GM12878 (cell line): ENCODE measurements at regions not wholly inside any gene's neighbourhood (a gene's known extent, or its start where the extent isn't known, plus 50 kb on each side); places are given as distances from the start of the nearest gene placed in this dataset.

Experiments
- ATAC-seq: fragments of 200-7000 bp; cut with Tn5 transposase; 3 replicates; pipeline ENCODE4 v1.9.1; 2020; ENCODE audit warnings: mild to moderate bottlenecking, moderate library complexity
- BruUV-seq: library from RNA; stranded (reverse); fragments of 400-500 nt; replicated peaks from 2 replicates; lab custom pipeline; 2021; lab: Mats Ljungman, UMichigan
- CTCF ChIA-PET: fragments of 300-600 bp; sonication (Branson Sonifier 250); formaldehyde crosslinking; extraction: SDS; loops from one replicate; lab custom pipeline; 2021; ENCODE audit warnings: inconsistent platforms; lab: Yijun Ruan, JAX
- POLR2A ChIA-PET: fragments of 350-600 bp; formaldehyde crosslinking; extraction: SDS; loops from one replicate; lab custom pipeline; 2021; ENCODE audit warnings: inconsistent platforms; lab: Charles Lee
- RAD21 ChIA-PET: fragments of 300-600 bp; sonication (Branson Sonifier 250); formaldehyde crosslinking; loops from one replicate; lab custom pipeline; 2023; ENCODE audit warnings: antibody characterized with exemption; ENCODE audit not compliant: unreplicated experiment; lab: Charles Lee
- SMC1A ChIA-PET: fragments of 300-600 bp; sonication (Branson Sonifier 250); formaldehyde crosslinking; loops from one replicate; lab custom pipeline; 2023; ENCODE audit not compliant: unreplicated experiment, uncharacterized antibody; lab: Charles Lee
- DNase-seq: peaks from one replicate; pipeline ENCODE4 v3.0.0-alpha.2; 2011; ENCODE audit warnings: low read depth, low spot score
- FAIRE-seq: peaks from 3 replicates; lab custom pipeline; 2011; peaks lifted over from hg19 to GRCh38; lab: Jason Lieb, UNC
- H2AFZ ChIP-seq: 2 replicates; pipeline ENCODE4 v1.6.0; 2011; ENCODE audit warnings: low read depth, low read length, control low read depth; ENCODE audit not compliant: control insufficient read depth
- H3K27ac ChIP-seq: 2 replicates; pipeline ENCODE4 v1.5.1; 2011; ENCODE audit warnings: control low read depth; ENCODE audit not compliant: control insufficient read depth, insufficient read depth
- H3K27me3 ChIP-seq, 2 experiments: replicated peaks in 1 of 2; 2 replicates each; pipeline versions ENCODE4 v1.6.0 to v1.6.1; 2011; ENCODE audit warnings: low read length in 1 of 2; ENCODE audit not compliant: control insufficient read depth in 2 of 2, insufficient read depth in 2 of 2
- H3K36me3 ChIP-seq, 2 experiments: 2 replicates each; pipeline ENCODE4 v1.5.1; 2011; ENCODE audit warnings: low read length in 1 of 2; ENCODE audit not compliant: control insufficient read depth in 2 of 2, insufficient read depth in 2 of 2
- H3K4me1 ChIP-seq: 2 replicates; pipeline ENCODE4 v1.6.1; 2011; ENCODE audit warnings: mild to moderate bottlenecking, low read length, moderate library complexity, mixed read lengths; ENCODE audit not compliant: control insufficient read depth, insufficient read depth
- H3K4me2 ChIP-seq: 2 replicates; pipeline ENCODE4 v1.6.0; 2011; ENCODE audit warnings: control low read depth; ENCODE audit not compliant: control insufficient read depth, insufficient read depth
- H3K4me3 ChIP-seq: fragments of 200-600 bp; sonication (generic); 2 replicates; pipeline ENCODE4 v1.5.1; 2016
- H3K79me2 ChIP-seq: 2 replicates; pipeline ENCODE4 v1.6.0; 2011; ENCODE audit warnings: low read length; ENCODE audit not compliant: control insufficient read depth, insufficient read depth
- H3K9ac ChIP-seq: 2 replicates; pipeline ENCODE4 v1.8.0; 2011; ENCODE audit warnings: low read length, control low read depth, mixed read lengths; ENCODE audit not compliant: control insufficient read depth, insufficient read depth
- H3K9me3 ChIP-seq: replicated peaks from 3 replicates; pipeline ENCODE4 v1.5.1; 2011; ENCODE audit warnings: mild to moderate bottlenecking, low read length; ENCODE audit not compliant: control insufficient read depth, insufficient read depth
- H4K20me1 ChIP-seq: 2 replicates; pipeline ENCODE4 v1.6.0; 2011; ENCODE audit not compliant: control insufficient read depth, insufficient read depth
- HDGF ChIP-seq: fragments of 450-650 bp; IDR thresholded peaks from 2 replicates; pipeline ENCODE4 v1.6.1; 2016; ENCODE audit warnings: antibody characterized with exemption
- NRF1 ChIP-seq: conservative IDR thresholded peaks from 2 replicates; pipeline ENCODE4 v1.6.1; 2011; ENCODE audit warnings: mild to moderate bottlenecking, low read depth, low read length, improper control_type of control experiment
- POLR2AphosphoS2 ChIP-seq: IDR thresholded peaks from 2 replicates; pipeline ENCODE4 v1.6.1; 2011; ENCODE audit warnings: low read depth, mild to moderate bottlenecking, low read length, improper control_type of control experiment, moderate library complexity
- PRDM15 ChIP-seq: fragments of 450-650 bp; formaldehyde crosslinking; IDR thresholded peaks from 2 replicates; pipeline ENCODE4 v1.4.0; 2020; ENCODE audit warnings: mild to moderate bottlenecking, moderate library complexity
- REST ChIP-seq: IDR thresholded peaks from 2 replicates; pipeline ENCODE4 v1.6.1; 2012; ENCODE audit warnings: mild to moderate bottlenecking, low read depth, low read length
- SIX5 ChIP-seq: IDR thresholded peaks from 2 replicates; pipeline ENCODE4 v1.6.1; 2011; ENCODE audit warnings: mild to moderate bottlenecking, low read depth, low read length, moderate library complexity; ENCODE audit not compliant: severe bottlenecking
- SMAD5 ChIP-seq: IDR thresholded peaks from 2 replicates; pipeline ENCODE4 v1.6.1; 2016; ENCODE audit warnings: antibody characterized with exemption, low read depth
- ZNF207 ChIP-seq: fragments of 450-650 bp; IDR thresholded peaks from 2 replicates; pipeline ENCODE4 v1.6.1; 2014; ENCODE audit warnings: antibody characterized with exemption, mild to moderate bottlenecking, borderline replicate concordance
- WGBS: methylation state at CpG from one replicate; pipeline ENCODE4 v1.1.6; 2016; ENCODE audit warnings: low lambda C conversion rate; ENCODE audit not compliant: insufficient replicate concordance, insufficient coverage; ENCODE audit errors: missing lambda C conversion rate; 5-methylcytosine and 5-hydroxymethylcytosine counted together
- in situ Hi-C: fragments of 300-500 bp; cut with MboI; formaldehyde crosslinking; loops from 9 replicates; pipeline ENCODE4 v1.14.3; 2018; ENCODE audit warnings: mixed read lengths
- intact Hi-C: fragments of 100-400 bp; cut with micrococcal nuclease; formaldehyde crosslinking; loops from one replicate; pipeline ENCODE4 v1.14.2; 2022; ENCODE audit not compliant: unreplicated experiment

GRCh38 chr10:33071857-33072256 lies 113.8 kb upstream of the ITGB1 start:
- FAIRE-seq: no peak
- H3K9me3 ChIP-seq: no peaks in the 10 kb centered on the region
- no peaks in the 10 kb centered on the region for H4K20me1 ChIP-seq
- intact Hi-C loops (no loop called here), in situ Hi-C loops (no loop called here)
- H3K27me3 ChIP-seq: no peaks in the 10 kb centered on the region
- ChIA-PET SMC1A (no interaction called here), CTCF (no interaction called here), POLR2A (no interaction called here), RAD21 (no interaction called here)
- DNase-seq: no peak
- H3K27ac ChIP-seq: no peak overlapping the region
- no peak for ATAC-seq
- no peaks in the 10 kb centered on the region for H3K79me2 ChIP-seq
- WGBS: 15% methylated on average over 2 of the region's 2 CpGs
- H3K4me2 ChIP-seq: no peak overlapping the region
- no peak overlapping the region for H3K4me3 ChIP-seq
- TF ChIP-seq POLR2AphosphoS2: no peak
- no peak for TF ChIP-seq PRDM15
- TF ChIP-seq REST: no peak
- no peak for TF ChIP-seq ZNF207
- TF ChIP-seq HDGF: no peak
- TF ChIP-seq SMAD5: no peak
- TF ChIP-seq NRF1: no peak
- no peak for TF ChIP-seq SIX5
- no peaks in the 10 kb centered on the region for H3K36me3 ChIP-seq
- BruUV-seq: no TSS peak
- H2AFZ ChIP-seq: no peak overlapping the region
- H3K9ac ChIP-seq: no peak overlapping the region
- no peaks in the 10 kb centered on the region for H3K4me1 ChIP-seq
